SK-N-SH treated with all-trans-retinoic acid at 6 μM for 48 hours (cell line): ENCODE measurements at regions not wholly inside any gene's neighbourhood (a gene's known extent, or its start where the extent isn't known, plus 50 kb on each side); places are given as distances from the start of the nearest gene placed in this dataset.

ENCODE experiments used
- BACH2 ChIP-seq: fragments of 250-450 bp; sonication (Bioruptor Pico); IDR thresholded peaks from 2 replicates; pipeline ENCODE4 v1.9.0; 2021; ENCODE audit warnings: mild to moderate bottlenecking, borderline replicate concordance
- CREB5 ChIP-seq: fragments of 250-450 bp; sonication (Bioruptor Pico); IDR thresholded peaks from 2 replicates; pipeline ENCODE4 v1.5.1; 2020; ENCODE audit warnings: low read depth, mild to moderate bottlenecking, moderate library complexity
- ISL1 ChIP-seq: fragments of 250-450 bp; sonication (Bioruptor Pico); IDR thresholded peaks from 2 replicates; pipeline ENCODE4 v2.1.2; 2022; ENCODE audit warnings: mild to moderate bottlenecking, moderate library complexity
- PPARA ChIP-seq: fragments of 250-450 bp; sonication (Bioruptor Pico); IDR thresholded peaks from 2 replicates; pipeline ENCODE4 v1.5.0; 2020; ENCODE audit warnings: mild to moderate bottlenecking, borderline replicate concordance
- RARB ChIP-seq: fragments of 250-450 bp; sonication (Bioruptor Pico); IDR thresholded peaks from 2 replicates; pipeline ENCODE4 v1.8.0; 2021; ENCODE audit warnings: mild to moderate bottlenecking, moderate library complexity
- TCF4 ChIP-seq: fragments of 250-450 bp; sonication (Bioruptor Pico); IDR thresholded peaks from 2 replicates; pipeline ENCODE4 v1.8.0; 2021; ENCODE audit warnings: mild to moderate bottlenecking, moderate library complexity, borderline replicate concordance
- TOX ChIP-seq: fragments of 250-450 bp; sonication (Bioruptor Pico); IDR thresholded peaks from 2 replicates; pipeline ENCODE4 v1.8.0; 2021; ENCODE audit warnings: mild to moderate bottlenecking, moderate library complexity, borderline replicate concordance
- ZC3H10 ChIP-seq: fragments of 250-450 bp; sonication (Bioruptor Pico); IDR thresholded peaks from 2 replicates; pipeline ENCODE4 v1.5.1; 2021; ENCODE audit warnings: mild to moderate bottlenecking, moderate library complexity
- ZNF565 ChIP-seq: fragments of 450-650 bp; formaldehyde crosslinking; conservative IDR thresholded peaks from 2 replicates; pipeline ENCODE4 v1.5.0; 2020; ENCODE audit warnings: low read depth, mild to moderate bottlenecking, moderate library complexity
- ZNF70 ChIP-seq: fragments of 450-650 bp; formaldehyde crosslinking; IDR thresholded peaks from 2 replicates; pipeline ENCODE4 v1.5.0; 2020; ENCODE audit warnings: mild to moderate bottlenecking, moderate library complexity
- ZNF8 ChIP-seq: fragments of 450-650 bp; formaldehyde crosslinking; IDR thresholded peaks from 2 replicates; pipeline ENCODE4 v1.5.0; 2020; ENCODE audit warnings: mild to moderate bottlenecking, moderate library complexity
- TF ChIP-seq, protein P1 (sequence below): fragments of 250-450 bp; sonication (Bioruptor Pico); IDR thresholded peaks from 2 replicates; pipeline ENCODE4 v1.5.1; 2021; ENCODE audit warnings: mild to moderate bottlenecking, moderate library complexity
- TF ChIP-seq, protein P2 (sequence below): fragments of 250-450 bp; sonication (Bioruptor Pico); IDR thresholded peaks from 2 replicates; pipeline ENCODE4 v1.8.0; 2020; ENCODE audit warnings: mild to moderate bottlenecking, moderate library complexity, borderline replicate concordance

- TF ChIP-seq RARB (CRISPR knock-in tag) (no peak), TOX (no peak), ZNF565 (CRISPR knock-in tag) (no peak), TCF4 (no peak), ZC3H10 (CRISPR knock-in tag) (no peak), PPARA (CRISPR knock-in tag) (no peak), ZNF8 (CRISPR knock-in tag) (no peak), ISL1 (CRISPR knock-in tag) (no peak), BACH2 (CRISPR knock-in tag) (no peak), ZNF70 (CRISPR knock-in tag) (no peak), CREB5 (CRISPR knock-in tag) (no peak)
- TF ChIP-seq, protein P1, sequence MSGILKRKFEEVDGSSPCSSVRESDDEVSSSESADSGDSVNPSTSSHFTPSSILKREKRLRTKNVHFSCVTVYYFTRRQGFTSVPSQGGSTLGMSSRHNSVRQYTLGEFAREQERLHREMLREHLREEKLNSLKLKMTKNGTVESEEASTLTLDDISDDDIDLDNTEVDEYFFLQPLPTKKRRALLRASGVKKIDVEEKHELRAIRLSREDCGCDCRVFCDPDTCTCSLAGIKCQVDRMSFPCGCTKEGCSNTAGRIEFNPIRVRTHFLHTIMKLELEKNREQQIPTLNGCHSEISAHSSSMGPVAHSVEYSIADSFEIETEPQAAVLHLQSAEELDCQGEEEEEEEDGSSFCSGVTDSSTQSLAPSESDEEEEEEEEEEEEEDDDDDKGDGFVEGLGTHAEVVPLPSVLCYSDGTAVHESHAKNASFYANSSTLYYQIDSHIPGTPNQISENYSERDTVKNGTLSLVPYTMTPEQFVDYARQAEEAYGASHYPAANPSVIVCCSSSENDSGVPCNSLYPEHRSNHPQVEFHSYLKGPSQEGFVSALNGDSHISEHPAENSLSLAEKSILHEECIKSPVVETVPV (CRISPR knock-in tag) = no peak
- TF ChIP-seq, protein P2, sequence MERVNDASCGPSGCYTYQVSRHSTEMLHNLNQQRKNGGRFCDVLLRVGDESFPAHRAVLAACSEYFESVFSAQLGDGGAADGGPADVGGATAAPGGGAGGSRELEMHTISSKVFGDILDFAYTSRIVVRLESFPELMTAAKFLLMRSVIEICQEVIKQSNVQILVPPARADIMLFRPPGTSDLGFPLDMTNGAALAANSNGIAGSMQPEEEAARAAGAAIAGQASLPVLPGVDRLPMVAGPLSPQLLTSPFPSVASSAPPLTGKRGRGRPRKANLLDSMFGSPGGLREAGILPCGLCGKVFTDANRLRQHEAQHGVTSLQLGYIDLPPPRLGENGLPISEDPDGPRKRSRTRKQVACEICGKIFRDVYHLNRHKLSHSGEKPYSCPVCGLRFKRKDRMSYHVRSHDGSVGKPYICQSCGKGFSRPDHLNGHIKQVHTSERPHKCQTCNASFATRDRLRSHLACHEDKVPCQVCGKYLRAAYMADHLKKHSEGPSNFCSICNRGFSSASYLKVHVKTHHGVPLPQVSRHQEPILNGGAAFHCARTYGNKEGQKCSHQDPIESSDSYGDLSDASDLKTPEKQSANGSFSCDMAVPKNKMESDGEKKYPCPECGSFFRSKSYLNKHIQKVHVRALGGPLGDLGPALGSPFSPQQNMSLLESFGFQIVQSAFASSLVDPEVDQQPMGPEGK = no peak
Observed at GRCh38 chr21:37994211-37994610, 78.0 kb upstream of the KCNJ6 start.
